Uterus (tissue), 2 donors: ENCODE measurements at regions not wholly inside any gene's neighbourhood (a gene's known extent, or its start where the extent isn't known, plus 50 kb on each side); places are given as distances from the start of the nearest gene placed in this dataset.

Experiments used
- CTCF ChIP-seq, 4 experiments: fragments of 200-600 bp in 2 of 4; fragments of 450-650 bp in 2 of 4; sonication (generic) in 2 of 4; IDR thresholded peaks; one replicate each; pipeline ENCODE4 v1.5.1; 2016 to 2019; ENCODE audit warnings: antibody characterized with exemption in 4 of 4, mild to moderate bottlenecking in 2 of 4, moderate library complexity in 1 of 4
- POLR2A ChIP-seq, 2 donors: fragments of 450-650 bp; IDR thresholded peaks; one replicate each; pipeline ENCODE4 v1.6.1; 2016; ENCODE audit warnings: antibody characterized with exemption in 2 of 2, mild to moderate bottlenecking in 1 of 2, moderate library complexity in 1 of 2

GRCh38 chr5:113989278-113989912, 372.5 kb upstream of the KCNN2 start:
- TF ChIP-seq POLR2A (IDR thresholded peaks at IDR 0.05) (no peak), CTCF (IDR thresholded peaks at IDR 0.05) (no peak)
